ENCODE measurements at regions not wholly inside any gene's neighbourhood (a gene's known extent, or its start where the extent isn't known, plus 50 kb on each side); places are given as distances from the start of the nearest gene placed in this dataset.

DNA sequence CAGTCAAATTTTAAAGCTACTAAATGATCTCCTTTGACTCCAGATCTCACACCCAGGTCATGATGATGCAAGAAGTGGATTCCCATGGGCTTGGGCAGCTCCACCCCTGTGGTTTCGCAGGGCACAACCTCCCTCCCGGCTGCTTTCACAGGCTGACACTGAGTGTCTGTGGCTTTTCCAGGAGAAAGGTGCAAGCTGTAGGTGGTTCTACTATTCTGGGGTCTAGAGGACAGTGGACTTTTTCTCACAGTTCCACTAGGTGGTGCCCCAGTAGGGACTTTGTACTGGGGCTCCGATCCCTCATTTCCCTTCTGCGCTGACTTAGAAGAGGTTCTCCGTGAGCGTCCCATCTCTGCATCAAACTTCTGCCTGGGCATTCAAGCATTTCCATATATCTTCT is 845.2 kb downstream of the PCDH18 start:
- H3K4me3 ChIP-seq (ENCODE audit: low read depth, low read length): no peak overlapping the region
- TF ChIP-seq, protein P1, sequence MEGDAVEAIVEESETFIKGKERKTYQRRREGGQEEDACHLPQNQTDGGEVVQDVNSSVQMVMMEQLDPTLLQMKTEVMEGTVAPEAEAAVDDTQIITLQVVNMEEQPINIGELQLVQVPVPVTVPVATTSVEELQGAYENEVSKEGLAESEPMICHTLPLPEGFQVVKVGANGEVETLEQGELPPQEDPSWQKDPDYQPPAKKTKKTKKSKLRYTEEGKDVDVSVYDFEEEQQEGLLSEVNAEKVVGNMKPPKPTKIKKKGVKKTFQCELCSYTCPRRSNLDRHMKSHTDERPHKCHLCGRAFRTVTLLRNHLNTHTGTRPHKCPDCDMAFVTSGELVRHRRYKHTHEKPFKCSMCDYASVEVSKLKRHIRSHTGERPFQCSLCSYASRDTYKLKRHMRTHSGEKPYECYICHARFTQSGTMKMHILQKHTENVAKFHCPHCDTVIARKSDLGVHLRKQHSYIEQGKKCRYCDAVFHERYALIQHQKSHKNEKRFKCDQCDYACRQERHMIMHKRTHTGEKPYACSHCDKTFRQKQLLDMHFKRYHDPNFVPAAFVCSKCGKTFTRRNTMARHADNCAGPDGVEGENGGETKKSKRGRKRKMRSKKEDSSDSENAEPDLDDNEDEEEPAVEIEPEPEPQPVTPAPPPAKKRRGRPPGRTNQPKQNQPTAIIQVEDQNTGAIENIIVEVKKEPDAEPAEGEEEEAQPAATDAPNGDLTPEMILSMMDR (IDR thresholded peaks at IDR 0.05; ENCODE audit: control insufficient read depth, extremely low read depth, insufficient read depth): no peak
- no peak for DNase-seq (ENCODE audit: low read depth)

DNA sequence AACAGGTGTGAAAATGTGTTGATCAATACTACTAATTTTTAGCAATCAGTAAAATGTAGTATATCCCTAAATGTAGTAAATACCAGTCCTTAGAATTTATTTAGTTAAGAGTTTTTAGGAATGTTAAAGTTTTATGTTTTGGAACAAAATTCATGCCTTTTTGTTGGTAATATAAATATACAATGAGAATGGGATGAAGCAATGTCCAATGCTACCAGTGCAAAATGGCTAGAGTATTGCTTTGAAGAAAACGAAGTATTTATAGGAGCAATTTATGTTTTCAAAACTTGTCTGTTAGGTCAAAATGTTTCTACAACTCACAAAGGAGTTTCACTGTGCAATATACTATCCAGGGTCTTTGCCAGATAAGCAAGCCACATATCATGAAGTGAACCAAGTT is 851.5 kb downstream of the PCDH18 start:
- no peak for DNase-seq (ENCODE audit: low read depth)
- no peak overlapping the region for H3K4me3 ChIP-seq (ENCODE audit: low read depth, low read length)
- TF ChIP-seq, protein P1 (IDR thresholded peaks at IDR 0.05; ENCODE audit: control insufficient read depth, extremely low read depth, insufficient read depth): no peak

DNA sequence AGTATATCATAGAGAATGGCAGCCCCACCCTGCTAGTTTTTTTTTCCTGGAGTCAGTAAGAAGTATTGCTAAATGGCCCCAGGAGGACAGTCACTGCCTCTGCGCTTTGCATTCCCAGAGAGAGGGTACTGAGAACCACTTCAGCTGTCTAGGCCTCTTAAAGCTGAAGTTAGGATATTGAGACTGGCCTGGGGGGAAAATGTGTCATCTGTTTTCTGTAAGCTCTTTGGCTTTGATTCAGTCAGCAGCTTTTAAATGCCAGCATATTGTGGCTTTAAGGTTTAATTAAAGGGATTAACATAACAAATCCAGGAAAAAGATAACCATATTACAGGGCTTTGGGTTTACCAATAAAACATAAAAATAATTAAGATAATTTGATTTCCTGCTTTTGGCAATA is 852.0 kb downstream of the PCDH18 start:
- no peak overlapping the region for H3K4me3 ChIP-seq (ENCODE audit: low read depth, low read length)
- TF ChIP-seq, protein P1 (IDR thresholded peaks at IDR 0.05; ENCODE audit: control insufficient read depth, extremely low read depth, insufficient read depth): no peak
- no peak for DNase-seq (ENCODE audit: low read depth)

DNA sequence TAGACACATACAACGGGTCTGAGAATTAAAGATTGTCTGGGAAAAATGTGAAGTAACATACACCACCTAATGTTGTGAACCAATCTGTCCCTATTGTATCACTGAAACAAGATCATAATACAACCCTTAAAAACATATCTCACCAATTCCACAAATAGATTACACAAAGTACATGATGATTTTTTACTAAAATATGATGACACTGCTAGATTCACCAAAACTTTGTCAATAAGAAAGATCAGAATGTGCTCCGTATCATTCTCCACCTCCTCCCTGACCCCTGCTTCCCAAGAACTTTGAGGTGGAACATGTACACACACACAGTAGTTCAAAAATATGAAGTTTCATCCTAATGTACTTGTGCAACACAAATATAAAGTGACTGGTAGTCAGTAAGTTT is 862.0 kb downstream of the PCDH18 start:
- TF ChIP-seq, protein P1 (IDR thresholded peaks at IDR 0.05; ENCODE audit: control insufficient read depth, extremely low read depth, insufficient read depth): no peak
- H3K4me3 ChIP-seq (ENCODE audit: low read depth, low read length): no peak overlapping the region
- no peak for DNase-seq (ENCODE audit: low read depth)

DNA sequence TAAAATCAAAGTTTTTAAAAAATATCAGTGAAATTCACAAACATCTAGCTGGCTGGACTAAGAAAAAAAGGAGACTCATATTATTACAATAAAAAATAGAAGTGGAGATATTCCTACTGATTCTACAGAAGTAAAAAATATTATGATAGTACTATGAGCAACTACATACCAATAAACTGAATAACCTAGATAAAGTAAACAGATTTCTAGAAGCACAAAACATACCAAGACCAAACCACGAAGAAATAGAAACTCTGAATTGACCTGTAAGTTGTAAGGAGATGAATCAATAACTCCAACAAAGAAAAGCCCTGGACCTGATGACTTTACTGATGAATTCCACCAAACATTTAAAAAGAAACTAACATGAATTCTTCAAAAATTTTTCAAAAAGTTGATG is 867.3 kb downstream of the PCDH18 start:
- DNase-seq (ENCODE audit: low read depth): no peak
- H3K4me3 ChIP-seq (ENCODE audit: low read depth, low read length): no peak overlapping the region
- TF ChIP-seq, protein P1 (IDR thresholded peaks at IDR 0.05; ENCODE audit: control insufficient read depth, extremely low read depth, insufficient read depth): no peak

DNA sequence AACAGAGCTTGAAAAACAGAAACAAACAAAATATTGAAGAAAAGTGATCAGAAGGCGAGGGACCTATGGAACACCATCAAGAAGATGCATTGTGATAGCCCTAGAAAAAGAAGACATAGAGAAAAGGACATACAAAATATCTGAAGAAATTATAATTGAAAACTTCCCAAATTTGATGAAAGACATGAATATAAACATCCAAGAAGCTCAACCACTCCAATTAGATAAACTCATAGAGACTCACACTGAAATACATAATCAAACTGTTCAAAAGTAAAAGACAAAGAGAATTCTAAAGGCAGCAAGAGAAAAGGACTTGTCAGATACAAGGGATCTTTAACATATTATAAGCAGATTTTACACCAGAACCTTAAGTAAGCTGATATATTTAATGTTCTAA is 869.8 kb downstream of the PCDH18 start:
- H3K4me3 ChIP-seq (ENCODE audit: low read depth, low read length): no peak overlapping the region
- no peak for DNase-seq (ENCODE audit: low read depth)
- TF ChIP-seq, protein P1 (IDR thresholded peaks at IDR 0.05; ENCODE audit: control insufficient read depth, extremely low read depth, insufficient read depth): no peak

DNA sequence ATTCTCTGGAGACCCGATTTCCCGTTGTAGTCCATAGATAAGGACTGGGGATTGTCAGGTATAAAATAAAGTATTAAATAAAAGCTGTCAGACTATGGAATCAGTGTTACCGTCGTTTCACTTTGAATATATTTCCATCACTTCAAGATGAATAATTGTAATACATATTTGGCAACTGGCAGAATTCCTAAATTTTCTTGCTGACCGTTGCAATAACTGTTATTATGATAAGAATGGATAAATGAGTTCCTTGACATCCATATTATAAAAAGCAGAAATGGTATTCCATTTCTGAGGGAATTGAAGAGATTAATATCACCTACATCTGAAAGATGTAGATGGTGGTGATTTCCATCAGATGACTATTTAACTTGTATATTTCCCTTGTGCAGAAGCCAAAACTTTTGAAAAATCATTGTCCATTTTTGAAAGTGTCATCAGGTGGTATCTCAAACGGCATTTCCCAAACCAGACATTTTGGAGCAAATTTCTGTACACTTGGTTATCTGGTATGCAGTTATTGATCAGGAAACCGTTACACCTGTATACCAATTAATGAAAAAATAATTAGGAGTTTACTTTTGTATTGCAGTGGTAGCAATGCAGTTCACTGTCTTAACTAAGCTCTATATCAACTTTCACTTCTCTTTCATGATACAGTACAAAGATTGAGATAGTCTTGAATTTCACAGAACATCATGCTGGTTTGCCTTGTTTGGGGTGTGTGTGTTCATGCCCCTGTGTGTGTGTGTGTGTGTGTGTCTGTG is 878.5 kb downstream of the PCDH18 start:
- no peak for DNase-seq (ENCODE audit: low read depth)
- no peak overlapping the region for H3K4me3 ChIP-seq (ENCODE audit: low read depth, low read length)
- TF ChIP-seq, protein P1 (IDR thresholded peaks at IDR 0.05; ENCODE audit: control insufficient read depth, extremely low read depth, insufficient read depth): no peak

All from LNCaP clone FGC (cell line).